Non-pigmented ciliary epithelial cell (primary cell): ENCODE measurements at regions not wholly inside any gene's neighbourhood (a gene's known extent, or its start where the extent isn't known, plus 50 kb on each side); places are given as distances from the start of the nearest gene placed in this dataset.
A peak's percentile ranks its signal among the peaks of the same experiment; 100 is the strongest.

Source experiments
- DNase-seq: peaks from one replicate; pipeline ENCODE4 v3.0.0-alpha.2; 2010; ENCODE audit warnings: low read depth

DNA sequence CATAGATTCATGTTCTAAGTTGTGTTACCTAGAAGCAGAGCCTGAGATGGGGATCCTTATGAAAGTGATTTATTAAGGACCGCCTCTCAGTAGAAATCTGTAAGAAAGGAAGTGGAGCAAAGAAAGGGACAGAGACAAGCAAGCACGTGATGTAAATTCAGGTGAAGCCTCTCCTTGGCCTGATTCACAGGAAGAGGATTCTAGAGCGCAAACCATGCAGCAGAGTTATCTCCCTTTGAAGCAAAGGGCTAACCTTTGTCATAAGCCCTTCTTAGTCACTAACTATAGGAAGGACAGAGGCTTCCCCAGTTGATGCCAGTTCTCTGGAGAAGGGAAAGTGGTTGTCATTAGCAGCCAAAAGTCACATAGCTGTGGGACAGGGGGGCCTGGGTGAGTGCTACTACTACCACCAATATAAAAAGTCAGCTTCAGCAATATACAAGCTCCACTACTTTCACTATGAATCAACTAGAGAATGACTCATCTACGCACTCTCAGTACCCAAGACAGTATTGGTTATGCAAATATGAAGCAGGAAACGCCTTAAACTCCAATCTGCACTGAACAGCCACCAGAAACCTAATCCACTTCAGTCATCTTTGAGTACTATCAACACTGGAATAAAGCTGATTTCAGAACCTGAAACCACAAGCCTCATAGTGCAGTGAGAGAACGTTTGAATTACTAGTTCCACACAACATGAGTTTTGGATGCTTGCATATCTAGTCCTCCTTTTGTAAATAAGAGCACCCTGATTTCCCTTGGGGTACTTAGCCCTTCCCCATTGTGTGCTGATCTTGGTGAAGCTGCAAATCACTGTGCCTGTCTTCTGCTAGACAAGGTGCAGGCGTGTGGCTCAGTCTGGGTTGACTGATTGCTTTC is 162.7 kb downstream of the ZNF608 start:
- DNase-seq = peak; percentile 79

GRCh38 chr5:124582561-124582840 is 163.9 kb downstream of the ZNF608 start:
- no peak for DNase-seq

DNA sequence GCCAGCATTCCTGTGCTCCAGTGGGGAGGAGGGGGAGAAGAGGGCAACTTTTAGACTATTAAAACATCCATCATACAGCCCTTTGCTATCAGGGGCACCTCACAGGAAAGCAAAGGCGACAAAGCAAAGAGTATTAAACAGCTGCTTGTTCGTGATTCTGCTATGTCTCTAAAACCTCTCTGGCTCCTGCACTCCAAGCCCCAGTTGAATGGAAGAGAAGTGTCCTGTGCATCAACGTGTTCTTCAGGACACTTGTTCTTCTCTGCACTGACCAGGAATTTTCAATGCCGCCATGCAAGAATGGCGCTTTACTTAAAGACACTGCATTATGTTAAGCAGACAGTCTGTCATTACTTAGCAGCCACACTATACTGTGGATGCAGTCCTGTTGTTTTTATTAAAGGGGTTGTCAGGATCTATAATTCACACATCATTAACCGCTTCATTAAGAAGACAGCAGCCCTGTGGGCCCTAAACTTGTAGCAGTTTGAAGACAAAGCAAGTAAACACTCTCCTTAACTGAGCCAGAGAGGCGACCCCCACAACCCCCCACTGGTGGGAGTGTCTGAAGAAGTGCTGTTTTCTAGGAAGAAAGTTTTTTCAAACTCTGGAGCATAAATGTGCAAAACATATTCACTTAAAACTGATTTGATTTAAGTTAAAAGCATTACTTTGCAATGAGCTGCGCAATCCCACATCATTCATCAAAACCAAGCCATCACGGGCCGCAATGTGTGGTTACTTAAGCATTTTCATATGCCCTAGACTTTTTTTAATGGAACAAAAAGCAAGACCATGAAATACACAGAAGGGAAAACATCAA is 164.5 kb downstream of the ZNF608 start:
- no peak for DNase-seq

DNA sequence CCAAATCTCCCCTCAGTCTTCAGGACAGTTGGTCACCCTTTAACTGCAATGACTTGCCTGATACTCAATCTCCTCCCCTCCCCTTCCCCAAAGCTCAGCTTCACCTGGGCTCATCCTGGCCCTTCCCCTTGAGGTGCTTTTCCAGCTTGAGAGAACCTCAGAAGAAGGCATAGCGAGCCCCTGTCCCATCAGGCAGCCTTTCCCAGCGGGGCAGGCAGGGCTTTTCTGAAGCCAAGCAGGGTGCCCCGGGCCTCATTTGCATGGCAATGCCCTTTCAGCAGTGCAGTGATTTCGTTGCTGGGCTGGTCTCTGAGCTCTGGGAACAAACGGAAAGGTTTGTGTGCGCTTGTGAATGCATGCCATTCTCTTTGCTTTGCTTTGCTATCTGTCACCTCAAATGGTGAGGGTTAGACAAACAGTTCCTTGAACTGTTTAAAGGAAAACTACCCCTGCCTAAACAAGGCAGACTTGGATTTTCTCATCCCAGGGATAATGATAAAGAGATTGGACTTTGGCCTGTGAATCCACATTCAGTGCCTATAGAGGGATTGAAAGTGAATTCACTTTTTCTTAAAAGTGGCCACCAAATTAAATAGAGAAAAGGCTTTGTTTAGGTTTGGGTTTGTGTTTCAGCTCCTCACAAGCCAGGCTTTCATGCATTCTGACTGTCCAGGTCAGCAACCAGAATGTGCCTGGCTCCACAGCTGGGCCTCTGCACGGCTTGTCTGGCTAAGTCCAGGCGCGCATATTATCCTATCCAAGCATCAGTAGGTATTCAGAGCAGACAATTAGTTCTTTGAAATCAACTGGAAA is 165.3 kb downstream of the ZNF608 start:
- DNase-seq = no peak

DNA sequence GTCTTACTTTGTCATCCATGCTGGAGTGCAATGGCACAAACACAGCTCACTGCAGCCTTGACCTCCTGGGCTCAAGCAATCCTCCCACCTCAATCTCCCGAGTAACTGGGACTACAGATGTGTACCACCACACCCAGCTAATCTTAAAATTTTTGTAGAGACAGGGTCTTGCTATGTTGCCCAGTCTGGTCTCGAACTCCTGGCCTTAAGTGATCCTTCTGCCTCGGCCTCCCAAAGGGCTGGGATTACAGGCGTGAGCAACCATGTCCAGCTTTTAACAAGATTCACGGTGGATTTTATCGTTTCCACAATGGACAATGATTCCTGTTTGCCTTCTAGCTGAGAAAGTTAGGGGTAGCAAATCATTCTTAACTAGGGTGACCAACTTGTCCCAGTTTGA is 165.9 kb downstream of the ZNF608 start:
- DNase-seq = no peak

DNA sequence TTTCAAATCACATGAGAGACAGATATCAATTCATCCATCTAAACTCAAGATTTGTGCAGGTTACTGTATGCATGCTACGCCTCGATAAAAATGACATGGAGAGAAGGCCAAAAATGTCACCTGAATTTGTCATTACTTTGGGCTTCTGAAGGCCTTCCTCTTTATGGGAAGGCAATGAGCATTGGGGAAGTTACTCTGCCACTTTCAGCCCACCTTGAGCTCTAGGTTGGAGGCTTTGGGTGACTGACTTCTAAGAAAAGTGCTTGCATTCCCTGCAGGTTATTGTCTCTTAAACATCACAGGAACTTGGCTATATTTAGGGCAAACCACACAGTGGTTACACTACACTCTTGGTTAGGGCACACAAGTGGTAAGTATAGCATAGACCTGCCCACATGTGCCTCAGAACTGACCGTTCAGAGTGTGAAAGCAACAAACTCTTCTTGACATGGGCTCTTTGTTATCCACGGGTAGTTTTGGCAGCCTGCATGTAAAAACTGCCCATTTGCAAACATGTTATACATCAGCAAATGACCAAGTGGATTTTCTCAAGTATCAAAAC is 169.5 kb downstream of the ZNF608 start:
- DNase-seq = no peak

DNA sequence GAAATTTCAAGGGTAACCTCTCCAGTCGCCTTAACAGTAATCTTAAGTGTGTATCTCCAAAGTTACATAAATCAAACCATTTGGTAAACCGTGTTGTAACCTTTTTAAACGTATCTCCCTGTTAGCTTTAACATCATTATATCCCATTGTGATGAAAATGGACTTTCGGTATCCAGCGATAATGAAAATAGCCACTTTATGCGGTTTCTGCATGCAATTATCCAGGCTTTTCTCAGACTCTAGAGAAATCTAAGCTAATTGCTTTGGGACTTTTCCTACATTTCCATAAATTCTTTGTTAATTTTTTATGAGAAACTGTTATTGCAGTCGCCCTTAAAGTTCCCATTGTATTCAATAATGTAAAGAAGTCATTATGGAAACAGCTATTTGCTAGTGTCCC is 170.7 kb downstream of the ZNF608 start:
- DNase-seq = no peak

DNA sequence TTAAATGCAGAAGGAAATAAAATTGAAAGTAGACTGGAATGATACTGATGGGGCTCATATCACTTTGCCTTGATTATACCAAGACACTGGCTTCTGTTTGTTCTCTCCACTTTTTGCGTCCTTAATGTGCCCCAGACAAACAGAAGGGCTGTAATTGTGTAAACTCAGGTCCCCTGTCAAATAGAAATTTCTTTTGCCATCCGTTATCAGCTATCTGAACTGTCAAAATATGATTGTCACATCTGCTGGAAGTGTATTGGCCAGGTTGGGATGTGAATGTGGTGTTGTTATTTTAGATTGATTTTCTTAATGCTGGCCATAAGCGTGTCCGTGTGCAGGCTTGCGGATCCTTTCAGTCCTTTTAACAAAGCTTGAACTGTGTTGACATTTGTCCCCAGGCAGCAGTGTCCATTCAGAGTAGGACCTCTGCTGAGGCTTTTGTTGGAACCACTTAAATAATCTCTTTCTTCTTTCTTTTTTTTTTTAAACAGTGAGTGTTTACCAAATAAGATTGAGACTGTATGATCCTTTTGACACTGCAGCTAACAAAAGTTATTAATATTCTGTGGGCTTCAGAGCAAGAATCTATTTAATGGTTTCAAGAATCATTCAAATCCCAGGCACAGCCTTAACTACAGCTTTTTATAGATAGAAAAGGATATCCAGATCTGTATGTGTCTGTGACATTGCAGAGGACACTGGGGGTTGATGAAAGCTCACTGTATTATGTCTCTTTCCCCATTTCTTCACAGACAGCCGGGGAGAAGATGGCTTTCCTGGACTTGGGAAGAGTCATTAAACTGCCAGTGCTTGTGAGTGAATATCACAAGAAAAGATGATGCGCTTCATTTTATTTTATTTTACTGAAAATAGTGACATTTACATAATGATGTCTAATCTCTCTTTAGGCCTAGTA is 171.7 kb downstream of the ZNF608 start:
- no peak for DNase-seq

GRCh38 chr5:124572971-124573370 is 173.5 kb downstream of the ZNF608 start:
- DNase-seq = no peak

GRCh38 chr5:124570285-124571035 is 176.0 kb downstream of the ZNF608 start:
- no peak for DNase-seq

DNA sequence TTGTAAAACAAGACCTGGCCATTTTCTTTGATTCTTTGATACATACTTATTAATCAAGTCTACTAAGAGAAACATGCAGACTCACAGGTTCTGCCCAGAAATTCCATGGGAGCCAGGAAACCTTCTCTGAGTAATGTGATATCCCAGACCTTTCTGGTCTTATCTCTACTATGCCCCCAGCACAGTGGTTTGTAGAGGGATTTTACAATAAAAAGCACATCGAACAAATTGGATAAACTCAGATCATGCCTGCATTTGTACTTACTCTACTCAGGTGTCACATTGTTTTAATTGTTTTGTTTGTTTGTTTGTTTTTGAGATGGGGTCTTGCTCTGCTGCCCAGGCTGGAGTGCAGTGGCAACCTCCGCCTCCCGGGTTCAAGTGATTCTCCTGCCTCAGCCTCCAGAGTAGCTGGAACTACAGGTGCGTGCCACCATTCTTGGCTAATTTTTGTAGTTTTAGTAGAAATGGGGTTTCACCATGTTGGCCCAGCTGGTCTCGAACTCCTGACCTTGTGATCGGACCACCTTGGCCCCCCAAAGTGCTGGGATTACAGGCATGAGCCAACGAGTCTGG is 179.5 kb downstream of the ZNF608 start:
- DNase-seq = no peak

DNA sequence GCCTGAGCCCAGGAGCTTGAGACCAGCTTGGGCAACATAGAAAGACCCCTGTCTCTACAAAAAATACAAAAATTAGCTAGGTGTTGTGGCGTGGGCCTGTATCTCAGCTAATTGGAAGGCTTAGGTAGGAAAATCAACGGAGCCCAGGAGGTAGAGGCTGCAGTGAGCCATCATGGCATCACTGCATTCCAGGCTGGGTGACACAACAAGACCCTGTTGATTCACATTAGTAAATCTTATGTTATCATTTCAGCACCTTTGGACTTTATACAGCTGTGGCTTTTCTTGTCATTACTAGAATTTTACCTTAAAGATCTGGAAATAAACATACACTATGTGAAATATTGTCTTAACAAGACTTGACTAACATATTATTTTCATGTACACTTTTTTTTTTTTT is 185.0 kb downstream of the ZNF608 start:
- DNase-seq = no peak

GRCh38 chr5:124560370-124560769 is 186.1 kb downstream of the ZNF608 start:
- no peak for DNase-seq

DNA sequence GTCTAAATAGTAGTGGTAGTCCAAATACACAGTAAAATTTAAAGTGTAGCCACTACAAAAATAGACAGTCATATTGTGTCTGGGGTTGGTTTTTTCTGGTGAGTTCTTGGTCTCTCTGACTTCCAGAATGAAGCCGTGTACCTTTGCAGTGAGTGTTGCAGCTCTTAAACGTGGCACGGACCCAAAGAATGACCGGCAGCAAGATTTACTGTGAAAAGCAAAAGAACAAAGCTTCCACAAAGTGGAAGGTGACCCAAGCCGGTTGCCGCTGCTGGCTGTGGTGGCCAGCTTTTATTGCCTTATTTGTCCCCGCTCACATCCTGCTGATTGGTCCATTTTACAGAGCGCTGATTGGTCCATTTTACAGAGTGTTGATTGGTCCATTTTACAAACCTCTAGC is 188.7 kb downstream of the ZNF608 start:
- no peak for DNase-seq

GRCh38 chr5:124554746-124555578 is 191.5 kb downstream of the ZNF608 start:
- no peak for DNase-seq

DNA sequence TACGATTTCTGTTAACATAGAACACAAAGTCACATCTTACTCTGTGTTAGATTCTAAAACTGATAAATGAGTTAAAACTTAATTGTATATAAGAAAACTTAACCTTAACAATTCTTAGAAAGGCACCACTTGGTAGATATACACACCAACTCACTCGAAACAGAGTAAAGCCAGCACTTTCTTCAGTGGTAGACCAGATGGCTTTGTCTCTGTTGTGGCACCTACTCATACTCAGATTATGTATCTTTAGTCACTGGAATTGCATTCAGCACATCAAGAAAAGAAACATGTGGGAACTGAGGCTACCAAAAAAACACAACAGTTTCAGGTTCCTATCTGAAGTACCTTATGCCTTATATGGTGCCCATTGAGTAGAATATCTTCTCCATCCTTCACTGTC is 192.5 kb downstream of the ZNF608 start:
- no peak for DNase-seq

DNA sequence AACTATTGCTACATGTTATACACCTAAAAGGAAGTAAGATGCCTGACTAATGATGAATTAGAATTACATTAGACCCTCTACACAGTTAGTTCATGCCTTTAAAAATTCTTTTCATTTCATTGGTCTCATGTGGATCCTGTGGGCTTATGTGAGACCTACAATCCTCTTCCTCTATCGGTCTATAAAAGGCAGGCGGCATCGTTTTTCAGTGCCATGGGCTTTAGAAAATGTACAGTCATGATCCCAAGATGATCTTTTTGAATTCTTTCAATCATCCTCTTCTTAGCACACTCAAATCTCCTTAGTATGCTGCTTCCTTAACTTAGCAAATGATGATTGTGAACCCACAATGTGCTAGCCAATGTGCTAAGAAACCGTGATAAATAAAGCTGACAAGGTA is 193.9 kb downstream of the ZNF608 start:
- DNase-seq = no peak

- DNase-seq = no peak
These were observed 194.5 kb downstream of the ZNF608 start for GRCh38 chr5:124551939-124552279.

- no peak for DNase-seq
These were observed 195.7 kb downstream of the ZNF608 start for GRCh38 chr5:124550731-124551130.
